Body of pancreas (tissue), 4 donors: ENCODE measurements at regions not wholly inside any gene's neighbourhood (a gene's known extent, or its start where the extent isn't known, plus 50 kb on each side); places are given as distances from the start of the nearest gene placed in this dataset.

Experiments used
- ATAC-seq: fragments of 150-250 bp; one replicate; pipeline ENCODE4 v1.9.1; 2016
- DNase-seq, 4 donors: peaks; one replicate each; pipeline ENCODE4 v3.0.0-alpha.2; 2019
- H3K27ac ChIP-seq, 4 donors: fragments of 200-600 bp; sonication (generic); 1 replicate in 3 of 4; 2 replicates in 1 of 4; pipeline versions ENCODE4 v1.5.1 to v1.6.1; 2016 to 2019; ENCODE audit warnings: mild to moderate bottlenecking in 1 of 4, mixed read lengths in 1 of 4, moderate library complexity in 1 of 4
- H3K27me3 ChIP-seq, 2 donors: fragments of 200-600 bp; sonication (generic); one replicate each; pipeline ENCODE4 v1.6.0; 2016; ENCODE audit warnings: mild to moderate bottlenecking in 1 of 2
- H3K36me3 ChIP-seq, 2 donors: fragments of 200-600 bp; sonication (generic); replicated peaks in 1 of 2; 2 replicates each; pipeline ENCODE4 v1.5.1; 2016; ENCODE audit warnings: low read depth in 2 of 2; ENCODE audit not compliant: insufficient read depth in 1 of 2
- H3K4me1 ChIP-seq: fragments of 200-600 bp; sonication (generic); one replicate; pipeline ENCODE4 v1.6.0; 2016
- H3K4me3 ChIP-seq, 2 donors: fragments of 200-600 bp; sonication (generic); 1 replicate in 1 of 2; 2 replicates in 1 of 2; pipeline ENCODE4 v1.5.1; 2016 to 2019
- H3K9me3 ChIP-seq, 3 donors: fragments of 200-600 bp; sonication (generic); 1 replicate in 2 of 3; 2 replicates in 1 of 3; pipeline ENCODE4 v1.5.1; 2016
- POLR2A ChIP-seq, 3 donors: fragments of 450-650 bp; IDR thresholded peaks; one replicate each; pipeline ENCODE4 v1.6.1; 2016; ENCODE audit warnings: antibody characterized with exemption in 3 of 3, mild to moderate bottlenecking in 2 of 3
- WGBS, 2 donors: methylation state at CpG; one replicate each; pipeline ENCODE4 v1.1.5; 2017; 5-methylcytosine and 5-hydroxymethylcytosine counted together
- intact Hi-C: fragments of 100-400 bp; cut with DNase I; formaldehyde crosslinking; loops from one replicate; pipeline ENCODE4 v1.15.1; 2023
- TF ChIP-seq, protein P1 (sequence below), 7 experiments: fragments of 450-650 bp in 4 of 7; fragments of 200-600 bp in 3 of 7; sonication (generic) in 3 of 7; IDR thresholded peaks; one replicate each; pipeline ENCODE4 v1.5.1; 2016 to 2019; ENCODE audit warnings: antibody characterized with exemption in 7 of 7

DNA sequence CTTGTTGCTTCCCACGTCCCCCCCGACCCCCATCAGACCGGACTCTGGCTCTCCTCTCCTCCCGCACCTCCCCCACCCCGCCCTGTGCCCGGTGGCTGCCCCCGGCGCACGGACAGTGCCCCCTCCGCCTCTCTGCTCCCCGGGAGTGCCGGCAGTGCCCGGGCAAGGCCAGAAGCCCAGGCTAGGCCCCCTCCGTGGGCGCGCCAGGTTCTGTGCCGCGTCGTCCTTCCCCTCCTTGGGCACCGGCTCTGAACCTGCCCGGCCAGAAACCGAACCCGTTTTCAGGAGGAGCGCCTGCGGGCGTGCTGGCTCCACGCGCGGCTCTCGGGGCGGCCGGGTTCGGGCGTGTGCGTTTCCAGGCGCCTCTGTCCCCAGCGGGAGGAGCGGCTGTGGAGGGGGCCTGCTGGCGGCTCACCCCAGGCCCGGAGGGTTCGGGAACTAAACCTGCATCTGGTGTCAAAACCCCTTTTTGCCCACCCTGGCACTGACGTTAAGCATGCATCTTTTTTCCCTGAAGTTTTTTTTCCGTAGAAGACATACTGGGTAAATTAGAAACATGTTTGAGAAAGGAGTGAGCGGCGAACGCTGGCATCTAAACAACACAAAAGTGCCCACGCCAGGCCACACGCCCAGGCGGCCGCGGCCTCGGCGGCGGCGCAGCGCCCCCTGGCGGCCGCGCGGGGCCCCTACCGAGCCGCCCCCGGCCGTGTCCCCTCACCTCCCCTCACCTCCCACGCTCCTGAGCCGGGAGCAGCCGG is 123.9 kb upstream of the SLC1A4 start:
- peak in 2 of 3 donors; percentile 10 to 31 for TF ChIP-seq POLR2A (IDR thresholded peaks at IDR 0.05)
- TF ChIP-seq, protein P1, sequence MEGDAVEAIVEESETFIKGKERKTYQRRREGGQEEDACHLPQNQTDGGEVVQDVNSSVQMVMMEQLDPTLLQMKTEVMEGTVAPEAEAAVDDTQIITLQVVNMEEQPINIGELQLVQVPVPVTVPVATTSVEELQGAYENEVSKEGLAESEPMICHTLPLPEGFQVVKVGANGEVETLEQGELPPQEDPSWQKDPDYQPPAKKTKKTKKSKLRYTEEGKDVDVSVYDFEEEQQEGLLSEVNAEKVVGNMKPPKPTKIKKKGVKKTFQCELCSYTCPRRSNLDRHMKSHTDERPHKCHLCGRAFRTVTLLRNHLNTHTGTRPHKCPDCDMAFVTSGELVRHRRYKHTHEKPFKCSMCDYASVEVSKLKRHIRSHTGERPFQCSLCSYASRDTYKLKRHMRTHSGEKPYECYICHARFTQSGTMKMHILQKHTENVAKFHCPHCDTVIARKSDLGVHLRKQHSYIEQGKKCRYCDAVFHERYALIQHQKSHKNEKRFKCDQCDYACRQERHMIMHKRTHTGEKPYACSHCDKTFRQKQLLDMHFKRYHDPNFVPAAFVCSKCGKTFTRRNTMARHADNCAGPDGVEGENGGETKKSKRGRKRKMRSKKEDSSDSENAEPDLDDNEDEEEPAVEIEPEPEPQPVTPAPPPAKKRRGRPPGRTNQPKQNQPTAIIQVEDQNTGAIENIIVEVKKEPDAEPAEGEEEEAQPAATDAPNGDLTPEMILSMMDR (IDR thresholded peaks at IDR 0.05): peak in 5 of 7 experiments; percentile 34 to 97 (median 93)
- peak overlapping the region; percentile 18 to 76 (median 75) for H3K27ac ChIP-seq
- peaks cover 14% of the 10 kb centered on the region for H3K4me1 ChIP-seq
- 0 to 1% methylated on average over 30 to 49 of the region's 67 CpGs for WGBS, 2 donors
- no peaks in the 10 kb centered on the region for H3K27me3 ChIP-seq
- no peaks in the 10 kb centered on the region for H3K36me3 ChIP-seq
- intact Hi-C loops: loop anchor here (5.0 to 10.0 kb wide), 2 partner anchors 220 to 343 kb away; partner anchors contain the start of gene AFTPH
- DNase-seq (peak; percentile 70 to 77 (median 72)), ATAC-seq (peak; percentile 94)
- H3K9me3 ChIP-seq: no peaks in the 10 kb centered on the region
- H3K4me3 ChIP-seq: peak overlapping the region; percentile 19 to 49

DNA sequence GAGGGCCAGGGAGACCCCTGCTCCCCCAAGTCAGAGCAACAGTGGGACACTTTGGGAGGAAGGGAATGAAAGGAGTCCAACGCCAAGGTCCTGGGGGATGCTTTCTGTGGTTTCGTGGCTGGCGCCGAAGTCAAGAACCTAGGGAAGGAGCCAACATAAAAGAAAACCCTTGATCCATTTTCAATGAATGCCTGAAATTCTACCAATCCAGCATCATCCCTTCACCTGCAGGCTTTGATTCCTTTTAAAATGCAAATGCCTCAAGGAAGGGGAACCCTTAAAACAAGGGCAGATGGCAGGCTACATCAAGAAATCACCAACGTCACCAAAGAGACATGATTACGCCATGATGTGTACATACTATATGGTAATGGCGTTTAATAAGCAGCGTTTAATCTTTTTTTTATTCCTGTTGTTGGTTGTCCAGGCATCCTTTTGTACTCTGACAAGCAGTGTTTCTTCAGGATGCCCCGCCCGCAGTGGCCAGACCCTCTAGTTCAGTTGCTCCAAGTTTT is 123.3 kb upstream of the SLC1A4 start:
- Histone ChIP-seq H3K9me3 (no peaks in the 10 kb centered on the region), H3K4me3 (no peak overlapping the region), H3K27ac (no peak overlapping the region), H3K36me3 (no peaks in the 10 kb centered on the region), H3K27me3 (no peaks in the 10 kb centered on the region), H3K4me1 (peaks cover 11% of the 10 kb centered on the region)
- TF ChIP-seq, protein P1 (IDR thresholded peaks at IDR 0.05): peak in 2 of 7 experiments; percentile 37 to 46
- TF ChIP-seq POLR2A (IDR thresholded peaks at IDR 0.05): no peak
- intact Hi-C loops: loop anchor here (5.0 to 10.0 kb wide), 2 partner anchors 221 to 344 kb away; partner anchors contain the start of gene AFTPH
- no peak for ATAC-seq
- 38 to 40% methylated on average over 9 to 10 of the region's 10 CpGs for WGBS, 2 donors
- DNase-seq: no peak

DNA sequence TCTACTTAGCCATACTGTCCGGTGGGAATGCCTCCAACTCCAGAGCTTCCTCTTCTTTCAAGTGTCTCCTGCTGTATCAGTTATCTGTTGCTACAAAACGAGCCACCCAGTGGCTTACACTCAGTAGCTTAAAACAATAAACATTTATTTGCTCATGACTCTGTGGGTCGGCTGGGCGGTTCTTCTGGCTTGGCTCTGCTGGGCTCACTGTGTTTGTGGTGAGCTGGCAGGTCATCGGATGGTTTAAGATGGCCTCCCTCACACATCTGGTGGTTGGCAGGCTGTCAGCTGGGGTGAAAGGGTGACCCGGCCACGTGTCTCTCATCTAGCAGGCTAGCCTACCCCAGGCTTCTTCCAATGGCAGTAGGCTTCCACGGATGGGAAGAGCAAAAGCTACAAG is 122.4 kb upstream of the SLC1A4 start:
- WGBS, 2 donors: 28 to 40% methylated on average over 8 of the region's 8 CpGs
- peaks cover 11% of the 10 kb centered on the region for H3K4me1 ChIP-seq
- DNase-seq: no peak
- no peak for ATAC-seq
- no peak overlapping the region for H3K4me3 ChIP-seq
- H3K36me3 ChIP-seq: no peaks in the 10 kb centered on the region
- H3K27me3 ChIP-seq: no peaks in the 10 kb centered on the region
- H3K9me3 ChIP-seq: no peaks in the 10 kb centered on the region
- intact Hi-C loops: loop anchor here (5.0 to 10.0 kb wide), 2 partner anchors 222 to 344 kb away; partner anchors contain the start of gene AFTPH
- TF ChIP-seq, protein P1 (IDR thresholded peaks at IDR 0.05): no peak
- no peak for TF ChIP-seq POLR2A (IDR thresholded peaks at IDR 0.05)
- H3K27ac ChIP-seq: no peak overlapping the region

DNA sequence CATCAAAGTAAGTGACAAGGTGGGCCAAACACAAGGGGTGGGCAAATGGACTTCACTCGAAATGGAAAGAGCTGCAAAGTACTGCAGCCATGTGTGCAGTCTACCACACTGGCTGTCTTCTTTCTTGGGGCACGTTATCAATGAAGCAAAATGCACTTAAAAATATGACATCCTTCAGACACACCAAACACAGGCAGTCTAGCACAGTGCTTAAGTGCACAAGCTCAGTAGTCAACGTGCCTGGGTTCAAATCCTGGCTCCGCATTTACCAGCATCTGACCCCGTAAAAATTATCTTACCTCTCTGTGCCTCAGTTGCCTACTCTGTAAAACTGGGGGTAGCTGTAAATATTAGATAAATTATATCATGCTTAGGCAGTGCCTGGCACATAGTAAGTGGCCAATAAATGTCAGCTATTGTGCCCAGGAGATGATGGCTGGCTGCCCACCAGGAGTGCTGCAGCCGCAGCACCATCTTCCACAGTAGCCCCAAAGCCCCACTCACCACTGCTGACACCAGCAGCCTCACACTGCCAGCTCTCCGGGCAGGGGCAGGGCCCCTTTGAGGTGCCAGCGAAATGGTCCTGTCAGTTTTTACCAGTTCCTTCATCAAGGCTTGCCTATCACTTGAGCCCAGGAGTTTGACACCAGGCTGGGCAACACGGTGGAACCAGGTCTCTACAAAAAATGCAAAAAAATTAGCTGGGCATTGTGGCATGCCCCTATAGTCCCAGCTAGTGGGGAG is 121.8 kb upstream of the SLC1A4 start:
- H3K9me3 ChIP-seq: no peaks in the 10 kb centered on the region
- DNase-seq (no peak), ATAC-seq (no peak)
- no peaks in the 10 kb centered on the region for H3K36me3 ChIP-seq
- no peaks in the 10 kb centered on the region for H3K27me3 ChIP-seq
- H3K4me1 ChIP-seq: peaks cover 11% of the 10 kb centered on the region
- intact Hi-C loops: loop anchor here (5.0 to 10.0 kb wide), 2 partner anchors 223 to 345 kb away; partner anchors contain the start of gene AFTPH
- WGBS, 2 donors: 63 to 67% methylated on average over 8 to 9 of the region's 9 CpGs
- no peak overlapping the region for H3K27ac ChIP-seq
- no peak for TF ChIP-seq POLR2A (IDR thresholded peaks at IDR 0.05)
- TF ChIP-seq, protein P1 (IDR thresholded peaks at IDR 0.05): no peak
- no peak overlapping the region for H3K4me3 ChIP-seq
